ENCODE measurements at regions not wholly inside any gene's neighbourhood (a gene's known extent, or its start where the extent isn't known, plus 50 kb on each side); places are given as distances from the start of the nearest gene placed in this dataset.

- CTCF ChIA-PET: interaction anchor here (1.2 kb wide), 1 partner anchor 582 kb away, joined by 3 read pairs; no protein-coding TSS in a partner anchor
Measured at GRCh38 chr4:111214371-111214770, 591.5 kb upstream of the PITX2 start.

GRCh38 chr4:111215755-111216154, 592.9 kb upstream of the PITX2 start:
- H3K36me3 ChIP-seq (ENCODE audit: control insufficient read depth, insufficient read depth, low read length): no peaks in the 10 kb centered on the region
- no peaks in the 10 kb centered on the region for H3K27me3 ChIP-seq (ENCODE audit: control insufficient read depth, insufficient read depth, low read length)
- DNase-seq (ENCODE audit: low read depth): no peak
- no peak overlapping the region for H3K4me3 ChIP-seq (ENCODE audit: low read depth, low read length)
- POLR2A ChIA-PET: no interaction called here
- no peak for TF ChIP-seq CTCF (IDR thresholded peaks at IDR 0.05; ENCODE audit: insufficient read depth, low read depth, low read length)
- CTCF ChIA-PET: no interaction called here

More at GRCh38 chr4:111214371-111214770, 591.5 kb upstream of the PITX2 start:
- H3K4me3 ChIP-seq (ENCODE audit: low read depth, low read length): no peak overlapping the region
- no peaks in the 10 kb centered on the region for H3K36me3 ChIP-seq (ENCODE audit: control insufficient read depth, insufficient read depth, low read length)
- no peak for TF ChIP-seq CTCF (IDR thresholded peaks at IDR 0.05; ENCODE audit: insufficient read depth, low read depth, low read length)
- POLR2A ChIA-PET: no interaction called here
- no peaks in the 10 kb centered on the region for H3K27me3 ChIP-seq (ENCODE audit: control insufficient read depth, insufficient read depth, low read length)
- DNase-seq (ENCODE audit: low read depth): no peak

GRCh38 chr4:111216791-111217190, 593.9 kb upstream of the PITX2 start:
- CTCF ChIA-PET: no interaction called here
- DNase-seq (ENCODE audit: low read depth): no peak
- TF ChIP-seq CTCF (IDR thresholded peaks at IDR 0.05; ENCODE audit: insufficient read depth, low read depth, low read length): no peak
- no peaks in the 10 kb centered on the region for H3K27me3 ChIP-seq (ENCODE audit: control insufficient read depth, insufficient read depth, low read length)
- POLR2A ChIA-PET: no interaction called here
- H3K4me3 ChIP-seq (ENCODE audit: low read depth, low read length): no peak overlapping the region
- no peaks in the 10 kb centered on the region for H3K36me3 ChIP-seq (ENCODE audit: control insufficient read depth, insufficient read depth, low read length)

GRCh38 chr4:111221371-111221770, 598.5 kb upstream of the PITX2 start:
- no peak for DNase-seq (ENCODE audit: low read depth)
- ChIA-PET POLR2A (no interaction called here), CTCF (interaction anchor here (0.8 to 1.7 kb wide), 2 partner anchors 12 to 725 kb away, joined by 3 to 4 read pairs; no protein-coding TSS in a partner anchor)
- Histone ChIP-seq H3K27me3 (ENCODE audit: control insufficient read depth, insufficient read depth, low read length) (no peaks in the 10 kb centered on the region), H3K4me3 (ENCODE audit: low read depth, low read length) (no peak overlapping the region), H3K36me3 (ENCODE audit: control insufficient read depth, insufficient read depth, low read length) (no peaks in the 10 kb centered on the region)
- no peak for TF ChIP-seq CTCF (IDR thresholded peaks at IDR 0.05; ENCODE audit: insufficient read depth, low read depth, low read length)

- POLR2A ChIA-PET: interaction anchor here (1.0 kb wide), 1 partner anchor 15 kb away, joined by 6 read pairs; no protein-coding TSS in a partner anchor
Measured at GRCh38 chr4:111228396-111228795, 605.5 kb upstream of the PITX2 start.

More at GRCh38 chr4:111228396-111228795, 605.5 kb upstream of the PITX2 start:
- no peak for DNase-seq (ENCODE audit: low read depth)
- no peaks in the 10 kb centered on the region for H3K27me3 ChIP-seq (ENCODE audit: control insufficient read depth, insufficient read depth, low read length)
- no peak overlapping the region for H3K4me3 ChIP-seq (ENCODE audit: low read depth, low read length)
- no peak for TF ChIP-seq CTCF (IDR thresholded peaks at IDR 0.05; ENCODE audit: insufficient read depth, low read depth, low read length)
- CTCF ChIA-PET: interaction anchor here (1.8 kb wide), 1 partner anchor 20 kb away, joined by 6 read pairs; no protein-coding TSS in a partner anchor
- no peaks in the 10 kb centered on the region for H3K36me3 ChIP-seq (ENCODE audit: control insufficient read depth, insufficient read depth, low read length)
